ENCODE measurements at regions not wholly inside any gene's neighbourhood (a gene's known extent, or its start where the extent isn't known, plus 50 kb on each side); places are given as distances from the start of the nearest gene placed in this dataset.

- H3K36me3 ChIP-seq (ENCODE audit: insufficient read depth, low read length) = no peaks in the 10 kb centered on the region
- no peaks in the 10 kb centered on the region for H3K9me3 ChIP-seq (ENCODE audit: low read length)
- no peak overlapping the region for H3K4me3 ChIP-seq (ENCODE audit: low read length)
- no peak overlapping the region for H2AFZ ChIP-seq (ENCODE audit: low read depth, low read length)
- TF ChIP-seq EP300 (conservative IDR thresholded peaks at IDR 0.05; ENCODE audit: poor library complexity, severe bottlenecking) (no peak), CTCF (IDR thresholded peaks at IDR 0.05; ENCODE audit: poor library complexity, severe bottlenecking) (no peak), REST (IDR thresholded peaks at IDR 0.05; ENCODE audit: borderline replicate concordance) (no peak), MXI1 (conservative IDR thresholded peaks at IDR 0.05; ENCODE audit: poor library complexity, severe bottlenecking) (no peak)
- no peaks in the 10 kb centered on the region for H4K20me1 ChIP-seq (ENCODE audit: insufficient read depth)
- H3K4me2 ChIP-seq (ENCODE audit: low read length) = no peak overlapping the region
- H3K9ac ChIP-seq (ENCODE audit: low read length) = no peak overlapping the region
- no peaks in the 10 kb centered on the region for H3K27me3 ChIP-seq (ENCODE audit: insufficient read depth, low read depth, low read length)
- no peaks in the 10 kb centered on the region for H3K9me2 ChIP-seq (ENCODE audit: insufficient read depth, low read length)
- no peak overlapping the region for H3K27ac ChIP-seq (ENCODE audit: low read length)
- H3K79me2 ChIP-seq (replicated peaks; ENCODE audit: insufficient read depth, low read length) = no peaks in the 10 kb centered on the region
- no peaks in the 10 kb centered on the region for H3F3A ChIP-seq (ENCODE audit: insufficient read depth, low read length, poor library complexity, severe bottlenecking)
Observed at GRCh38 chr2:59826177-59826576, 727.3 kb downstream of the BCL11A start.

- Histone ChIP-seq H3K9ac (ENCODE audit: low read length) (no peak overlapping the region), H3K36me3 (ENCODE audit: insufficient read depth, low read length) (no peaks in the 10 kb centered on the region), H4K20me1 (ENCODE audit: insufficient read depth) (no peaks in the 10 kb centered on the region), H2AFZ (ENCODE audit: low read depth, low read length) (no peak overlapping the region), H3K4me2 (ENCODE audit: low read length) (no peak overlapping the region), H3K4me3 (ENCODE audit: low read length) (no peak overlapping the region), H3K27me3 (ENCODE audit: insufficient read depth, low read depth, low read length) (no peaks in the 10 kb centered on the region), H3K9me2 (ENCODE audit: insufficient read depth, low read length) (no peaks in the 10 kb centered on the region), H3K9me3 (ENCODE audit: low read length) (no peaks in the 10 kb centered on the region), H3K79me2 (replicated peaks; ENCODE audit: insufficient read depth, low read length) (no peaks in the 10 kb centered on the region), H3F3A (ENCODE audit: insufficient read depth, low read length, poor library complexity, severe bottlenecking) (no peaks in the 10 kb centered on the region), H3K27ac (ENCODE audit: low read length) (no peak overlapping the region)
- TF ChIP-seq EZH2 (IDR thresholded peaks at IDR 0.05; ENCODE audit: borderline replicate concordance, insufficient read depth, low read length, poor library complexity, severe bottlenecking) (no peak), MXI1 (conservative IDR thresholded peaks at IDR 0.05; ENCODE audit: poor library complexity, severe bottlenecking) (no peak), EP300 (conservative IDR thresholded peaks at IDR 0.05; ENCODE audit: poor library complexity, severe bottlenecking) (no peak), TAF1 (IDR thresholded peaks at IDR 0.05; ENCODE audit: low read depth) (no peak), POLR2AphosphoS5 (IDR thresholded peaks at IDR 0.05) (no peak), REST (IDR thresholded peaks at IDR 0.05; ENCODE audit: borderline replicate concordance) (no peak), SMC3 (conservative IDR thresholded peaks at IDR 0.05; ENCODE audit: poor library complexity) (no peak), CTCF (IDR thresholded peaks at IDR 0.05; ENCODE audit: poor library complexity, severe bottlenecking) (no peak), RAD21 (conservative IDR thresholded peaks at IDR 0.05) (no peak)
Observed at GRCh38 chr2:59824314-59824713, 729.1 kb downstream of the BCL11A start.
